LoVo (cell line): ENCODE measurements at regions not wholly inside any gene's neighbourhood (a gene's known extent, or its start where the extent isn't known, plus 50 kb on each side); places are given as distances from the start of the nearest gene placed in this dataset.
"Not testable (repeated sequence)": the region's sequence is repeated elsewhere in the genome, so short reads cannot be mapped to it uniquely, and the experiment has no call there.

Experiments
- DNase-seq: peaks from one replicate; pipeline ENCODE4 v3.0.0-alpha.2; 2016; ENCODE audit warnings: low spot score

DNA sequence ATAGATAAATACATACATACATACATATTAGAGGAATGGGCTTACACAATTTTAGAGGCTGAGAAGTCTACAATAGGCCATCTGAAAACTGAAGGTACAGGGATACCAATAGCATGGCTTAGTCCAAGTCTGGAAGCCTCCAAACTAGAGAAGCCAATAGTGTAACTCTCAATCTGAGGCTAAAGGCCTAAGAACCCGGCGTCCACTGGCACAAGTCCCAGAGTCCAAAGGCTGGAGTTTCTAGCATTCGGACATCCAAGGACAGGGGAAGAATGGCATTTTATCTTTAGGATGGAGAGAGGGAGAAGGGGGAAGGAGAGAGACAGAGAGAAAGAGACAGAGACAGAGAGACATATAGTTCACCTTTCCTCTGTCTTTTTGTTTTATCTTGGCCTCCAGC lies 63.7 kb upstream of the SYT4 start:
- no peak for DNase-seq

DNA sequence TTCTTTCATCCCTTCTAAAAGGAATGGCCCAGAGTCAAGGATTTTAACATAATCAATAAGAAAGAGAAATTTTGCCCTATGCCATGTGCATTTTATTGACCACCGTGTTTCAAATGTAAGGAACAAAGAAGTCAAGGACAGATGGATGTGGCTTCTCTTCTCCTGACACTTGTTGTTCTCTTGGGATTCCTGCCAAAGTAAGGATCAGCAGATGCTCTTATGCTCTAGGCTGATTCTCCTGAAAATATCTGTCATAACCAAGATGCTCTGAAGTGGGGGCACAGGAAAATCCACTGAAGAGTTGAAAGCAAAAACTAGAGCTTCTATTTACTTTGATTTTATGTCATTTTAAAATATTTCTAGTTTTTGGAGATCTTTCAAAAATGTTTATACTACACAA lies 72.9 kb upstream of the SYT4 start:
- no peak for DNase-seq

DNA sequence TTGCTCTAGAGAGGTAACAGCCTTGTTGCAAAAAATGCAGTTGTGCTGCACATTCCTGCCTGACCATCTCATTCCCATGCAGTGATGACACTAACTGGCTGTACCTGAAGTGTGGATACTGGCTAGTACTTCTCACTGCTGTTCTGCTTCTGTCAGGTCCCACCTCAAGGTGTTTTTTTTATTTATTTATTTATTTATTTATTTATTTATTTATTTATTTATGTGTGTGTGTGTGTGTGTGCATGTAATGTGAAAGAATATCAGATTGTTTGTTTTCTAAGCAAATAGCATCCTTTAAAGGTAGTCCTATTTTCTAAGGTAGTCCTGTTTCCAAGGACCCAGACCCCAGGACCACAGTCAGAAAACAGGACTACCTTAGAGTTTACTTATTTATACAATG lies 87.2 kb upstream of the SYT4 start:
- DNase-seq, result no peak

DNA sequence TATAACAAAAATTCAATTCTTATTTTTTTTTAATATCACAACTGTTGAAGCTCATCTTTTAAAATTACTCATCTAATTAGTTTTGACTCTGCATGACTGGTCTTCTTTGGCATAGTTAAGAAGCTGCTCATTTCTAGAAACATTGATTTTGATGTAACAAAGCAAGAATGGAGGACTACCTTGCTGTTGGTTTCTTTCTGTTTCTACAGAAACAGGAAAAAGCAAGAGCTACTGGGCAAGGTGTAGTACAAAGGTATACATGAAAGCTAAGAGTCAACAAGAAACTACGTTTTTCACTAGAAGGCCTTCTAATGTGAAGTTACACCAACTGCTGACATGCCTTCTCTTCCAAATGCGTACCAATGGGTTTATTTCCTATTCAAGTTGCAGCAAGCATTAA lies 90.6 kb upstream of the SYT4 start:
- DNase-seq, result no peak

DNA sequence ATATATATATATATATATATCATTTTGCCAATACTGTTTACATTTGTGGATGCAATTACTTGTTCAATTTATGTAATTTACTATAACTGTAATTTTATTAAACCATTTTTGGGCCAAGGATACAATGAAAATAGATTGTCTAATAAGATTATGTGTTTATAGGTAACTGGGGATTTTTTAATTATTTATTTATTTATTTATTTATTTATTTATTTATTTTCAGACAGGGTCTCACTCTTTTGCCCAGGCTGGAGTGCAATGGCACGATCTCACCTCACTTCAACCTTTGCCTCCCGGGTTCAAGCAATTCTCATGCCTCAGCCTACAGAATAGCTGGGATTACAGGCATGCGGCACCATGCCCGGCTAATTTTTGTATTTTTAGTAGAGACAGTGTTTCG lies 92.0 kb upstream of the SYT4 start:
- DNase-seq, result not testable (repeated sequence)

DNA sequence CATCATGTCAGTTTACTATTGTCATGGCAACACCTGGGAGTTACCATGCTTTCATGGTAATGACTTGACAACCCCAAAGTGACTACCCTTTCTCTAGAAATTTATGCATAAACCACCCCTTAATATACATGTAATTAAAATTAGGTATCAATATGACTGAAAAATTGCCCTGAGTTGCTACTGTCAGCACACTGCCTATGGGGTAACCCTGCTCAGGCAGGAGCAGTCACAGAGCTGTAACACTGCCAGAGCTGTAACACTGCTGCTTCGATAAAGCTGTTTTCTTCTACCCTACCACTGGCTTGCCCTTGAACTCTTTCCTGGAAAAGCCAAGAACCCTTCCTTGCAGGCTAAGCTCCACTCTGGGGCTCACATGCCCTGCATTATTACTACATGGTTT lies 95.5 kb upstream of the SYT4 start:
- DNase-seq, result no peak

DNA sequence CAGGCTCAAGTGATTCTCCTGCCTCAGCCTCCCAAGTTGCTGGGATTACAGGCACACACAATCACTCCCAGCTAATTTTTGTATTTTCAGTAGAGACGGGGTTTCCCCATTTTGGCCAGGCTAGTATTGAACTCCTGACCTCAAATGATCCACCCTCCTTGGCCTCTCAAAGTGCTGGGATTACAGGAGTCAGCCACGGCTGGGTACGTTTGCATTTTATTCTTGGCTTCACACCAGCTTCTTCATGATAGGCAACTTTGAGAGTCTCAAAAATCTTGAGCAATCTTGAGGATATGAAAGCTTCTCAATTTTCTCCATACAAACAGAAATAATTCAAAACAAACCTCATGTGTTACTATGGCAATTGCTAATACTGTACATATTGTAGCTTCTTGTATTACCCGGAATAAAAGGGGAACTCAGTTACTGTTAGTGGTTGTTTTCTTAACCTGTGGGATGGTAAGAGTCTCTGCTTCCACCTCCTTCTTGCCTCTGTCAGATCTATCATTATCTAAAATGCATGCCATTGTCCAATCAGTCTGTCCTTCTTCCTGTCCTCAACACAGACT lies 102.9 kb upstream of the SYT4 start:
- no peak for DNase-seq

DNA sequence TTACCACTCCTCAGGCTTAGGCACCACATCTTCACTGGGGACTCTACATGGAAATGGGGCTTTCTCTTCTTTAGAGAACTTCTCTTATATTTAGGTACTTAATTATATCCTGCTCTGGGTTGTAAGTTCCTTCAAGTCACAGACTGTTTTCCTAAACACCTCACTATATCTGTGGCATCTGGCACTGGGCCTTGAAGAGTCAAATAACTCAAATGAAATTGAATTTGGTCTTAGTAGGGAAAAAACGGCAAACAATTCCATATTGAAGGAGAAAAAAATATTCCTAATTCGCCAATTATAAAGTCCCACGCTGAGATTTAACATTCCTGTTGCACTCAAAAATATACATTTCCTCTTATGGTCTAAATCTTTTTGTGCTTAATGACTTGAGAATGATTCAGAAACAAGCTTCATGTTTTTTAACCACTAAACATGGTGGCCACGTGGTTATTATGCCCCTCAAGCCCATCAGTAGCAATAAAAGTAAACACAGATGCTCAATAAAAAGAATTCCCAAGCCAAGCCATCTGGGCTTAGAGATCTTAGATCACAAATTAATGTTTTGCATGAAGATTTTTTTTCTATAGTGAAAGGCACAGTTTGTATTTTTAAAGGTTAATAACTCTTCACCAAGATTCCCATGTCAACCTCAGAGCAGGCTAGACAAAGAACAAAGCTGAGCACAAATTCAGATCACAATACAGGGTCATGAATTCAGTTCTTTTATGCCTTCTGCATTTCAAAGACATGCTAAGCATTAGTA lies 105.5 kb upstream of the SYT4 start:
- DNase-seq, result no peak

DNA sequence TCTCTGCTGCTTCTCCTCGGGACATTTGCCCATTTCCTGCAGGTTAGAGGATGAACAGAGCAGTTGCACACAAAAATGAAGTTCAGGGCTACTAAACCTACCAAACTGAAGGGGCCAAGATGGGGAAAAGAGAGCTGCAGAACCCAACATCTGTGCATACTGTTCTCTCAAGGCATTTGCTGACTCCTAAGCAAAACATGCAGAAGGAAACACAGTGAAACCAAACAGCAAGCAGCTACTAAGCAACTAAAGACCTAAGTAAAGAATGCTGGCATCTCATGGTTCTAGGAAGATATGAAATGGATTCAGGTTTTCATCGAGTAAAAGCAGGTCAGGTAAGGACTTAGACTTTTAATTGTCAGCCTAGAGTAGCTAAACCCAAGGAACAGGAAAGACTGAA lies 111.9 kb upstream of the SYT4 start:
- no peak for DNase-seq

DNA sequence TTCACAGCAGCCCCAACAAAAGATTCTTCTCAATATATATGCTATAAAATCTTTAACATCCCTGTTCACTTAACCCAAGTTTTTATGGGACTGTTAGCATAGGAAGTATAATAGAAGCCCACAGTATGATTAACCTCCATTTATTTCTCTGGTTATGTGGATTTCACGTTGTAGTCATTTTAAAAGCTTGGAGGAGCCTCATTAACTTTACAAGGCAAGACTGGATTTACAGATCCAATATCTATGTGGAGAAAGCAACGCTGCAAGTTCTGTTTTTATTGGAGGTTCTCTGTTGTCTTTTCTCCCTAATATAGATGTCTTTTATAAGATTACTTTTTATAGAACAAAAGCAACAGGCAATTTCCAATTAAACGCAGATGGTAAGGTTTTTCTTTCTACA lies 114.9 kb upstream of the SYT4 start:
- DNase-seq, result no peak

DNA sequence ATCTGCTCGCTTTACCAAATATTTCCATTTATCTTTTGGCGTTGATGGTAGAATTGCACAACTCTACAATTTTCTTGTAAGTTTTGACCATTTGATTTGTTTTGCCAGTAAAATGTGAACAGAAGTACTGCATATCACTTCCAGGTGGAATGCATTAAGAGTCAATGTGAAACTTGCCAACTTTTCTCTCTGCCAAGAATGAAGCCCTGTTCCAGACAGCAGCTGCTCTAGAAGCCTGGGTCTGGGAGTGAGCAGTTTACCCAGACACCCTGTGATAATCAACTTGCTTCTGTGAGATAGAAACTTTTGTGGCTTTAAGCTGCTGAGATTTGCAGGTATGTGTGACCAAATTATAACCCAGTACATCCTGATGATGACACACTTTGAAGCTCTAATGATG lies 115.9 kb upstream of the SYT4 start:
- DNase-seq, result no peak

DNA sequence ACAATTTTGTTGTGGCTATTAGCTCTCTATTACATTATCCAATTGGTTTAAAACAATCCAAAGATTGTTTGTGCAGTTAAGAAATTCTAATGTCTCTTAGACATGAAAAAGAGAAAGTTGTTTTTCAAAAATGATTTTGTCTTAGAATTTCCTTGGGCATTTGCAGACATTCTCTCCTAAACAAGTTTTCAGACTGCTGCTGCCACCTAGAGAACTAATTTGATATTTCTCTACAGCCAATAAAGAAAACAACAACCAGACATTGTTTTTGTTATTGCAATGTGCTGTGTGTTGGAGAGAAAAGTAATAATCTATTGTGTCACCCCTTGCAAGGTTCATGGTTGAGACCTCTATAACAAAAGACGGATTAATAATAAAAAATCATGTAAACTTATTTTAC lies 119.0 kb upstream of the SYT4 start:
- DNase-seq, result no peak

DNA sequence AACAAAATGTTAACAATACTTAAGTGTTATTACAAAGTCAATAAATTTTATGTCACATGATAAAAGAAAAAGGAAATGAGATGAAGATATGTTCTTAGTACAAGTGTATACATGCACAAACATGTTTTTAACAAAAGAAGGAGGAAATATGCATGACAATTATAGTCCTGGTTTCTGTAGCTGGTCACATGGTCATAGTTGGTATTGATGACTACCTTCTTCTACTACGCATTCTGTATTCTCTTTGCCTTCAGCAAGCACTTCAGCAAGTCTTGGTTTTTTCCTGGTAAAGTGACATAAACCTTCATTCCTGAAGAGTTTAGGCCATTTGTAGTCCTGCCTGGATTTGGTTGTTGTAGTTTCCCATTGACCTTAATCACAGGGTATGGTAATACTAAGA lies 121.3 kb upstream of the SYT4 start:
- DNase-seq, result no peak

DNA sequence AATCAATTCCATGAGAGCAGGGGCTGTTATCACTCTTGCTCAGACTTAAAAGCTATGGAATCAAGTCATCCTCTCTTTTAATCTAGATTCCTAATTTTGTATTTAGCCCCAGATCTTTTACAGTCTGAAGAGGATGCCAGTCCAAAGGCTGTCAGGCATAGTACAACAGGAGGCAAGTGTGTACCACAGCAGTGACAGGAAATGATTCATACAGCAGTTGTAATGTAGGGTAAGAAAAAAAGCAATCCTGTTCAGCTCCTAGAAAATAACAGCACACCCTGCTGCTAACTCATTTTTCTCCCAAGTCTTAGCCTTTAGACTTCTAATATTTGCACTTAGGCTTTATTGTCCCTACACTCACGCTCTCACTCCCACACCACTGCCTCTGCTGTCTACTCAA lies 127.8 kb upstream of the SYT4 start:
- no peak for DNase-seq

DNA sequence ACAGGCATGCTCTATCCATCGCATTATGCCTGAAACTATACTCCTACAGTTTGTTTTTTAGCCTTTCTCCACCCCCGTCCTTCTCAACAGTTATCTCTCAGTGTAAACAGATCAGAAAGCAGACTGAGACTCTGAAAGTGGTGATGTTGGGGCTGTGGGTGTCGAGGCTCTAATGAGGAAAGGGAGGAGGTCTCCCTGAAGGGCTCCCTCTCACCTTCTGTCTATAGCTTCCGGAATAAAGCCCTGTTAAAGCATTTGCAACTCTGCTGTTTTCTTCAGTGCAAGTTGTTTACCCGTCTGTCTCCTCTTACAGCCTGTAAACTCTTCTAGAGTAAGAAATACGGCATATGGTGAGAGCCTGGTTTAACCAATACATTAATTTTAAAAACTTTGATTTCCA lies 136.7 kb upstream of the SYT4 start:
- no peak for DNase-seq

DNA sequence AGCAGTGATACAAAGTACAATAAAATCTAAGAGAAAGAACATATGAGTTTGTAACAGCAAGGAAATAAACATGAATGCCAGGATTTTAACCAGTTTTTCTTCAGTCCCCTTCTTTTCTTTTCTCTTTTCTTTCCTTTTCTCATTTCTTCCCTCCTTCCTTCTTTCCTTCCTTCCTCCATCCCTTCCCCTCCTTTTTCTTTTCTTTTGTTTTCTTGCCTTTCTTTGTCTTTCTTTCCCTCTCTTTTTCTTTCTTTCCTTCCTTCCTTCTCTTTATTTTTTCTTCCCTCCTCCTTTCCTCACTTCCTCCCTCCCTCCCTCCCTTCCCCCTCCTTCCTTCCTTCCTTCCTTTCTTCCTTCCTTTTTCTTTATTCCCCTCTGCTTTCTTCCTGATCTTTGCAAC lies 142.8 kb upstream of the SYT4 start:
- no peak for DNase-seq

DNA sequence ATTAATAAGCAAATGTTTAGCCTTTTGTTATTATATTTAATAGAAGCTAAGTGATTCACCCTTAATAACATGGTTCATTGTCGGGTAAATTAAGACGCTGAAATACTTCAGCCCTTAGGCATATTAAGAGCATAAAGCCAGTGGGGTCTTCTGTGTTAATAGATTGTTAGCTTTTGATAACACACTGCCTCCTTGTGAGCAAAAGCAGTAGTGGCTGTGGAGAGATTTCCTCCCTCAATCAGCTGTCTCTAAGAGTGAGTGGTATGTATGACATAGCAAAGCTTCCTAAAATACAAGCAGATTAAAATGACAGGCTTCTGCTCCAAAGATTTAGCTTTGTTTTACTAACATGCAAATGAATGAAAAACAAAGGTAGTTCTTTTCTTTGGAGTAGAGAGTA lies 143.7 kb upstream of the SYT4 start:
- no peak for DNase-seq

DNA sequence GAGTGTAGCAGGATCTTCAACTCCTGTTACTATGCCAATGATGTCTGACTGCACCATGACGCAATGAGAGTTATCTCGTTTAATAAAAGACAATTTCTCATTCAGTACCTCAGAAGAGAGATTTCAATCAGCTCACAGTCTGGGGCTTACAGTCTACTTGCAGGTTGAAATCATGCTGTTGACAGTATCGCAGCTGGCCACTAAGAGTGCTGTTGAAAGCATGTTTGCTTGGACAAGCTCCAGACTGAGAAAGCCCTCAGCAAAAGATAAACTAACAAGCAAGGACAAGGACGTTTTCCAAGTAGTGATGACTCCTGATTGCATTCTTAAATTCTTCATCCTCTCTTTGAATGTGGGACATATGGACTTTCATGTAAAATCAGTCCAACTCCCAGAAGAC lies 145.2 kb upstream of the SYT4 start:
- DNase-seq, result no peak

DNA sequence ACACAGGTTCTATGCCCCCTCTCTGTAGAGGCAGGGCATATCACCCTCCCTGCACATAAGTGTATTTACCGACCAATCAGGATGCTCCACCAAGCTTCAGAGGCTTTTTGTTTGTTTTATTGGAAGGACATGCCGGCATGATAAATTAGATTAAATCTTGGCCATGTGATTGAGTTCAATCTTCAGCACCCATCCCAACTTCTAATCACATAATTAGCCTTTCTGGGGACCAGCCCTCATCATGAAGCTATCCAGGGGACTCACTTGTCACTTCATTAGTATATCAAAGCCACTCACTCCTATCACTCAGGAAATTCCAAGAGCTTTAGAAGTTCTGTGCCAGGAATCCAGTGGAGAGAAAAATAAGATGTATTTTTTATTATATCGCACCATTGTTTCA lies 158.6 kb upstream of the SYT4 start:
- no peak for DNase-seq

DNA sequence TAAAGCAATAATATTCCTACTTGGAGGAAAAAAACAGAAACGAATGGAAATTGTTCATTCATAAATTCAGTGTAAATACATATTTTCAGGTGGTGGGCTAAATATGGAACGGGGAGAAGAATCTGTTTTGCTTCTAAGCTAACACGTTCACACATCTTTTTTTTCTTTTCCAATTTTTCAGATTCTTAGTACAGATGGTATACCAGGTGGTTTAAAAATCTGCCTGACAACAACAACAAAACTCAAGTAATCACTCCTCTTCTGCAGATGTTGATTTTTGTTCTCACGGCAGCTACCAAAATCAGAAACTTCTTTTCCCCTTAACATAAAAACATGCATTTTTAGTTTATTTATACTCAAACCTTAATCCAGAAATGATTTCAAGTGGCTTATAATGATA lies 164.8 kb upstream of the SYT4 start:
- no peak for DNase-seq

DNA sequence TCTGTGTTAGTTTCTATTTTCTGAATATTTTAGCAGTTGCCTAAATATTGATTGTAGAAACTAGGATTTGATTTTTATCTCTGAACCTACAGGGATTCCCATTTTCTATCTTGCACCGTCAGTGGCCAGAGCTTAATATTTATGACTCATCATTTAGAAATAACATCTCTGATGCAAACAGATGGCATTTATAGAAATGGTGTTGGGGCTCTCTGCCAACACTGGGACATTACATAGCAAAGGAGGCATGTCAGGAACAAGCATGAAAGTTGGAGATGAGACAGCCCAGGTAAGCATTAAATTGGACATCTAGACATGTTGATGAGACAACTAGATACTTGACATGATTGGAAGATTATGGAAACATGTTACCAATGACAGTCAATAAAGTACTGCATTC lies 165.3 kb upstream of the SYT4 start:
- no peak for DNase-seq

DNA sequence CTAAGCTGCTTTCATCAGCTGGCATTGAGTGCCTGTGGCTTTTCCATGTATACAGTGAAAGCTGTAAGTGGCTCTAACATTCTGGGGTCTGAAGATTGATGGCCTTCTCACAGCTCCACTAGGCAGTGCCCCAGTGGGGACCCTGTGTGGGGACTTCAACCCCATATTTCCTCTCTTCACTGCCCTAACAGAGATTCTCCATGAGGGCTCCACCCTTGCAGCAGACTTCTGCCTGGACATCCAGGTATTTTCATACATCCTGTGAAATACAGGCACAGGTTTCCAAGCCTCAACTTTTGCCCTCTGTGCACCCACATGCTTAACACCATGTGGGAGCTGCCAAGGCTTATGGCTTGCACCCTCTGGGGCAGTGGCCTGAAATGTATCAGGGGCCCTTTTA lies 188.2 kb upstream of the SYT4 start:
- DNase-seq, result no peak

DNA sequence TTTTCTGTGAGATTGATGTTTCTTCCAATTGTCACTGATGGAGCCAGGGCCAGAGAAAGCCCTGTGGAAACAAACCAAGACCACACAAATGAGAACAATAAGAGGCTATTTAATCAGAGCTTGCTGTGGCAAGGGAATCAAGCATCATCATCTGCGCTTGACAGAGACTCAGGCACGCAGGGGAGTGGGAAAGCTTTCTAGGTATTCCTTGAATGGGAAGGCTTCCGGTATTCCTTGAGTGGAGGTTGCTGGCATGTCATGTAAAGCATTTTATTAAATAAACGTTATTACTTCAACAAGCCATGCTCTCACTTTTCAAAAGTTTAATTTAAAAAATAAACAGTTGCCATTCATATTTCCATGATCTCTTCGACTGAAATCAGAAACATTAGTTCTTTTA lies 194.6 kb upstream of the SYT4 start:
- no peak for DNase-seq

DNA sequence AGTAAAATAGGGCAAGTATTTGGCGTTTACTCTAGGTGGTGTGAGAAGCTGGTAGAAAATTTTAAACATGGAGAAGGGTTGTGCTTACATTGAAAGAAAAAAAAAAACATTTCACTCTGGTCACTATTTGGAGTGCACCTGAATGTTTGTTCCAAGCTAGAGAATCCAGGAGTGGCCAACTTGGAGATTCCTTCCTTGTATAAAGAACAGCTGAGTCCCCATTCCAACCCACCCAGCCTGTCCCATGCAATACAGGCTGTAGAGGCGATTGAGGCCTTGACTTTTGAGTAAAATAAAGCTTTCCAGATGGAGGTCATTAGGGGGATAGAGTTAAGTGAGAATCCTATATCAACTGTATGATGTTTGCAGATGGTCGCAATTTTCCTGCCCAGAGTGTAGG lies 203.8 kb upstream of the SYT4 start:
- no peak for DNase-seq
